IMR-90 (cell line): ENCODE measurements at regions not wholly inside any gene's neighbourhood (a gene's known extent, or its start where the extent isn't known, plus 50 kb on each side); places are given as distances from the start of the nearest gene placed in this dataset.
A peak's percentile ranks its signal among the peaks of the same experiment; 100 is the strongest.

Experiments
- ATAC-seq: fragments of 200-7000 bp; cut with Tn5 transposase; 2 replicates; pipeline ENCODE4 v1.9.1; 2020; ENCODE audit warnings: low read depth, mild to moderate bottlenecking, moderate library complexity
- BruUV-seq: library from RNA; stranded (reverse); fragments of 400-500 nt; replicated peaks from 2 replicates; lab custom pipeline; 2021; lab: Mats Ljungman, UMichigan
- CTCF ChIA-PET: fragments of 300-600 bp; formaldehyde crosslinking; extraction: SDS; loops from one replicate; lab custom pipeline; 2021; ENCODE audit warnings: antibody characterized with exemption; lab: Yijun Ruan, JAX
- POLR2A ChIA-PET: fragments of 300-600 bp; sonication (Branson Sonifier 250); formaldehyde crosslinking; loops from one replicate; lab custom pipeline; 2022; ENCODE audit warnings: antibody characterized with exemption; ENCODE audit not compliant: unreplicated experiment; lab: Charles Lee
- DNase-seq: peaks from one replicate; pipeline ENCODE4 v3.0.0; 2013
- H2AFZ ChIP-seq: replicated peaks from 2 replicates; pipeline ENCODE3; 2013; ENCODE audit warnings: low read length, mild to moderate bottlenecking; ENCODE audit not compliant: poor library complexity
- H2AK5ac ChIP-seq: 2 replicates; pipeline ENCODE4 v1.6.1; 2013; ENCODE audit warnings: low read depth, low read length, inconsistent platforms
- H2AK9ac ChIP-seq: replicated peaks from 2 replicates; pipeline ENCODE3; 2013; ENCODE audit warnings: mild to moderate bottlenecking, low read depth, low read length, moderate library complexity; ENCODE audit not compliant: poor library complexity
- H2BK120ac ChIP-seq: 2 replicates; pipeline ENCODE4 v1.6.1; 2013; ENCODE audit warnings: low read depth, low read length, inconsistent platforms
- H2BK15ac ChIP-seq: 3 replicates; pipeline ENCODE4 v1.6.1; 2013; ENCODE audit warnings: low read depth, low read length, inconsistent platforms
- H2BK20ac ChIP-seq: 2 replicates; pipeline ENCODE4 v1.6.1; 2013; ENCODE audit warnings: low read depth, mild to moderate bottlenecking, inconsistent platforms, low read length, moderate library complexity
- H2BK5ac ChIP-seq: 2 replicates; pipeline ENCODE4 v1.6.1; 2013; ENCODE audit warnings: mild to moderate bottlenecking, low read depth, low read length, inconsistent platforms; ENCODE audit not compliant: poor library complexity, severe bottlenecking
- H3K14ac ChIP-seq: replicated peaks from 2 replicates; pipeline ENCODE4 v1.6.1; 2013; ENCODE audit warnings: low read depth, low read length, inconsistent platforms
- H3K18ac ChIP-seq: 2 replicates; pipeline ENCODE4 v1.6.1; 2013; ENCODE audit warnings: low read depth, low read length, control low read depth
- H3K23ac ChIP-seq: 2 replicates; pipeline ENCODE4 v1.6.1; 2013; ENCODE audit warnings: low read depth, low read length, inconsistent platforms
- H3K27ac ChIP-seq: 2 replicates; pipeline ENCODE4 v1.5.1; 2013; ENCODE audit warnings: mild to moderate bottlenecking, control low read depth, low read length; ENCODE audit not compliant: insufficient read depth
- H3K27me3 ChIP-seq: 2 replicates; pipeline ENCODE4 v1.6.1; 2013; ENCODE audit warnings: low read length; ENCODE audit not compliant: control insufficient read depth, insufficient read depth
- H3K36me3 ChIP-seq: 2 replicates; pipeline ENCODE4 v1.6.1; 2013; ENCODE audit warnings: low read length, mixed read lengths; ENCODE audit not compliant: control insufficient read depth, insufficient read depth
- H3K4ac ChIP-seq: 2 replicates; pipeline ENCODE4 v1.6.1; 2013; ENCODE audit warnings: low read depth, low read length, inconsistent platforms
- H3K4me1 ChIP-seq: 2 replicates; pipeline ENCODE4 v1.6.1; 2013; ENCODE audit warnings: low read length, mixed read lengths; ENCODE audit not compliant: control insufficient read depth, insufficient read depth
- H3K4me2 ChIP-seq: 2 replicates; pipeline ENCODE4 v1.6.1; 2013; ENCODE audit warnings: low read depth, mild to moderate bottlenecking, control low read depth, low read length, moderate library complexity
- H3K4me3 ChIP-seq: 2 replicates; pipeline ENCODE4 v1.5.1; 2013; ENCODE audit warnings: low read depth, mild to moderate bottlenecking, control low read depth, low read length, moderate library complexity; ENCODE audit not compliant: insufficient read depth
- H3K56ac ChIP-seq: 2 replicates; pipeline ENCODE4 v1.6.1; 2013; ENCODE audit warnings: low read length, inconsistent platforms; ENCODE audit not compliant: insufficient read depth; ENCODE audit errors: extremely low read depth
- H3K79me1 ChIP-seq, 2 experiments: 2 replicates each; pipeline ENCODE4 v1.6.1; 2013; ENCODE audit warnings: low read length in 2 of 2, inconsistent platforms in 1 of 2, low read depth in 1 of 2
- H3K9ac ChIP-seq: 2 replicates; pipeline ENCODE4 v1.6.1; 2013; ENCODE audit warnings: low read depth, low read length, control low read depth
- H3K9me1 ChIP-seq: 2 replicates; pipeline ENCODE4 v1.6.1; 2013; ENCODE audit warnings: low read length, inconsistent platforms; ENCODE audit not compliant: insufficient read depth
- H3K9me3 ChIP-seq: 2 replicates; pipeline ENCODE4 v1.6.1; 2013; ENCODE audit warnings: low read length; ENCODE audit not compliant: control insufficient read depth, insufficient read depth
- H4K20me1 ChIP-seq: 2 replicates; pipeline ENCODE4 v1.6.1; 2013; ENCODE audit warnings: low read length, inconsistent platforms; ENCODE audit not compliant: insufficient read depth
- H4K5ac ChIP-seq: 2 replicates; pipeline ENCODE4 v1.6.1; 2013; ENCODE audit warnings: mild to moderate bottlenecking, low read depth, low read length, control low read depth
- H4K8ac ChIP-seq, 2 experiments: 2 replicates each; pipeline ENCODE4 v1.6.1; 2013; ENCODE audit warnings: low read depth in 2 of 2, low read length in 2 of 2, control low read depth in 1 of 2, inconsistent platforms in 1 of 2
- H4K91ac ChIP-seq: 2 replicates; pipeline ENCODE4 v1.6.1; 2013; ENCODE audit warnings: low read depth, low read length, inconsistent platforms; ENCODE audit not compliant: insufficient read depth
- BHLHE40 ChIP-seq: fragments of 150-350 bp; IDR thresholded peaks from 2 replicates; pipeline ENCODE4 v1.6.1; 2016; ENCODE audit warnings: mild to moderate bottlenecking, low read depth, low read length
- CEBPB ChIP-seq: IDR thresholded peaks from 2 replicates; pipeline ENCODE4 v1.6.1; 2012; ENCODE audit warnings: low read depth, low read length, improper control_type of control experiment
- CHD1 ChIP-seq: IDR thresholded peaks from 2 replicates; pipeline ENCODE4 v1.6.1; 2012; ENCODE audit warnings: low read depth, low read length, improper control_type of control experiment
- CTCF ChIP-seq: conservative IDR thresholded peaks from 2 replicates; pipeline ENCODE4 v1.5.1; 2012; ENCODE audit warnings: mild to moderate bottlenecking, low read depth, low read length, improper control_type of control experiment
- ELK1 ChIP-seq: fragments of 150-350 bp; IDR thresholded peaks from 2 replicates; pipeline ENCODE4 v1.6.1; 2016; ENCODE audit warnings: low read depth, mild to moderate bottlenecking, low read length, moderate library complexity, borderline replicate concordance
- FOS ChIP-seq: fragments of 150-350 bp; IDR thresholded peaks from 2 replicates; pipeline ENCODE4 v1.6.1; 2016; ENCODE audit warnings: low read depth, low read length
- MAFK ChIP-seq: IDR thresholded peaks from 2 replicates; pipeline ENCODE4 v1.6.1; 2012; ENCODE audit warnings: low read depth, low read length, improper control_type of control experiment
- MAZ ChIP-seq: IDR thresholded peaks from 2 replicates; pipeline ENCODE4 v1.6.1; 2012; ENCODE audit warnings: low read depth, mild to moderate bottlenecking, low read length, improper control_type of control experiment, moderate library complexity, borderline replicate concordance
- MXI1 ChIP-seq: IDR thresholded peaks from 2 replicates; pipeline ENCODE4 v1.6.1; 2012; ENCODE audit warnings: low read depth, mild to moderate bottlenecking, low read length, moderate library complexity, borderline replicate concordance
- NFE2L2 ChIP-seq: fragments of 150-350 bp; IDR thresholded peaks from 2 replicates; pipeline ENCODE4 v1.6.1; 2016; ENCODE audit warnings: low read depth, mild to moderate bottlenecking, low read length
- POLR2A ChIP-seq: IDR thresholded peaks from 2 replicates; pipeline ENCODE4 v1.6.1; 2012; ENCODE audit warnings: mild to moderate bottlenecking, low read depth, low read length
- RAD21 ChIP-seq: IDR thresholded peaks from 2 replicates; pipeline ENCODE4 v1.6.1; 2012; ENCODE audit warnings: low read length, improper control_type of control experiment
- RCOR1 ChIP-seq: IDR thresholded peaks from 2 replicates; pipeline ENCODE4 v1.6.1; 2012; ENCODE audit warnings: mild to moderate bottlenecking, low read length, improper control_type of control experiment; ENCODE audit not compliant: insufficient replicate concordance
- RFX5 ChIP-seq: IDR thresholded peaks from 2 replicates; pipeline ENCODE4 v1.8.0; 2012; ENCODE audit warnings: low read depth, mild to moderate bottlenecking, low read length, moderate library complexity
- SMC3 ChIP-seq: fragments of 150-350 bp; IDR thresholded peaks from 2 replicates; pipeline ENCODE4 v1.6.1; 2016; ENCODE audit warnings: low read depth, mild to moderate bottlenecking, antibody characterized with exemption, low read length, moderate library complexity
- USF2 ChIP-seq: fragments of 150-350 bp; IDR thresholded peaks from 2 replicates; pipeline ENCODE4 v1.6.1; 2017; ENCODE audit warnings: mild to moderate bottlenecking, antibody characterized with exemption, low read length, low read depth
- WGBS, 2 experiments: methylation state at CpG; one replicate each; pipeline versions ENCODE4 v1.1.5 to v1.1.7; 2013; ENCODE audit warnings: missing lambda C conversion rate in 2 of 2; ENCODE audit not compliant: insufficient read length in 1 of 2; ENCODE audit errors: extremely low coverage in 2 of 2; 5-methylcytosine and 5-hydroxymethylcytosine counted together
- dilution Hi-C: fragments of 300-500 bp; cut with HindIII; formaldehyde crosslinking; loops from one replicate; pipeline ENCODE4 v1.14.3; 2018; ENCODE audit warnings: low sequenced_read_pairs; ENCODE audit not compliant: unreplicated experiment
- in situ Hi-C: fragments of 300-500 bp; cut with MboI; formaldehyde crosslinking; loops from 3 replicates; pipeline ENCODE4 v1.14.3; 2019; ENCODE audit warnings: low sequenced_read_pairs, inconsistent platforms, mixed read lengths
- intact Hi-C: fragments of 100-400 bp; cut with micrococcal nuclease; formaldehyde crosslinking; loops from 2 replicates; pipeline ENCODE4 v1.10.0; 2022

- Histone ChIP-seq H3K4me3 (no peak overlapping the region), H4K20me1 (no peaks in the 10 kb centered on the region), H3K56ac (no peak overlapping the region), H2BK120ac (no peak overlapping the region), H4K91ac (no peak overlapping the region), H3K27me3 (peaks cover 9% of the 10 kb centered on the region; the same call in 1 of the 2 replicates), H3K14ac (no peak overlapping the region), H4K8ac (no peak overlapping the region), H2BK5ac (no peak overlapping the region), H2BK20ac (no peak overlapping the region), H3K27ac (no peak overlapping the region), H3K4me1 (no peaks in the 10 kb centered on the region), H2BK15ac (no peak overlapping the region), H3K18ac (no peak overlapping the region), H2AK9ac (no peak overlapping the region), H3K36me3 (no peaks in the 10 kb centered on the region), H3K4ac (no peak overlapping the region), H3K9me1 (no peaks in the 10 kb centered on the region), H3K4me2 (no peak overlapping the region), H2AFZ (peak overlapping the region; percentile 63), H3K79me1 (no peaks in the 10 kb centered on the region), H2AK5ac (no peak overlapping the region), H3K23ac (no peak overlapping the region), H4K5ac (no peak overlapping the region), H3K9me3 (peaks cover 9% of the 10 kb centered on the region; the same call in 1 of the 2 replicates), H3K9ac (no peak overlapping the region)
- BruUV-seq, result no TSS peak
- POLR2A ChIA-PET, result no interaction called here
- intact Hi-C loops (no loop called here), dilution Hi-C loops (no loop called here), in situ Hi-C loops (no loop called here)
- CTCF ChIA-PET, result no interaction called here
- TF ChIP-seq USF2 (no peak), MAFK (no peak), MAZ (no peak), POLR2A (no peak), RFX5 (no peak), FOS (no peak), MXI1 (no peak), CTCF (no peak), CEBPB (no peak), SMC3 (no peak), ELK1 (no peak), RAD21 (no peak), RCOR1 (no peak), BHLHE40 (no peak), NFE2L2 (no peak), CHD1 (no peak)
- ATAC-seq (no peak), DNase-seq (no peak)
- WGBS, 2 experiments, result 81% methylated on average over 8 of the region's 38 CpGs; no CpG with 5 or more reads in 1 of the 2 experiments
These were observed 90.6 kb upstream of the ANKRD30BL start for GRCh38 chr2:132252191-132252893.
